Stimulated activated CD4-positive, alpha-beta T cell treated with anti-CD3 and anti-CD28 coated beads, TNF-alpha, amount 100 ng/mL, for 48 hours (primary cell): ENCODE measurements at regions not wholly inside any gene's neighbourhood (a gene's known extent, or its start where the extent isn't known, plus 50 kb on each side); places are given as distances from the start of the nearest gene placed in this dataset.

ENCODE experiments used
- DNase-seq, 3 donors: peaks; one replicate each; pipeline ENCODE4 v3.0.0-alpha.2; 2020; ENCODE audit warnings: low read depth in 3 of 3

DNA sequence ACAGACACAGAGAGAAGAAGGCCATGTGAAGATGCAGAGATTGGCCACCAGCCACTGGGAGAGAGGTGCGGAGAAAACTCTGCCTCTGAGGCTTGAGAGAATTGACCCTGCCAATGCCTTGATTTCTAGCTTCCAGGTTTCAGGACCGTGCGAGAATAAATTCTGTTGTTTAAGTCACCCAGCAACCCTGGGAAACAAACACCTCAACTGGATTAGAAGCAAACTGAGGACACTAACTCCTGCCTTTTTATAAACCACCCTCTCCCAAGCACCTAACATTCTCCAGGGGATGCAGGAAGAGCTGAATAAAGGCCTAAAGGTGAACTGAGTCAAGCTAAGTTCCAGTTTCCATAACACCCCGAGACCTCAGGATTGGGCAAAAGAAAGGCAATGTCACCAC, 136.1 kb downstream of the ANKRD60 start:
- no peak for DNase-seq

DNA sequence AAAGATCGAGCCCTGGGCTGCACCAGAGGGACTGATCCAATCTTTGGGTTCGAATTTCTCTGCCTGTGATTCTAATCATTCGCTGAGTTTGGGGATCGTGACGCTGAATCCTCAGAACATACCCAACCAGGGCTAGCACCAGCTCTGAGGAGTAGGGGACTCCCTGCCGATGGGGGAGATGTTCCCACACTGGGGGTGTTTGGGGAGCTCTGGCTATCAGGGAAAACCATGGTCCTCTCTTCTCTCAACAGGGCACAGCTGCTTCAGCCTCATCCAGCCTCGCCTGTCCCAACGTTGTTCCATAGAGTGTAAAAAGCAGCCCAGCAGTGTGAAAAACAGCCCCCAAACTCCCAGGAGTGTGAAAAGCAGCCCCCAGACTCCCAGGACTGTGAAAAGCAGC, 136.6 kb downstream of the ANKRD60 start:
- DNase-seq: no peak

DNA sequence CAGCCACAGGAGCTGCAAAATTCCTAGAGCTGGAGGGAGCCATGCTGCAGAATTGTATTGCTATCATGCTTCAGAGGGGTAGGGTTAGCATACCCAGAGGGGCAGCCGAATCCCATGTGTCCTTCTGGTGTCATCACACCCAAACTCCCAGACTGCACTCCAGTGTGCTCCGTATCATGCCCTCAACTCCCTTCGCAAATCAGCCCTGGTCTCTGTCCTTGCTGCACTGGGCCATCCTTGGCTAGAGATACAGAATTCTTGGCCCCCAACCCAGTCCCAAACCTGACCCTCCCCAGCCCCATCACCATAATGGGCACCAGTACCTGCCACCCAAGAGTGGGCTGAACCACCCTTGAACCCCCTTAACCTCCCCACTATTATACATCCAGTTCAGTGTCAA, 138.3 kb downstream of the ANKRD60 start:
- DNase-seq: no peak

DNA sequence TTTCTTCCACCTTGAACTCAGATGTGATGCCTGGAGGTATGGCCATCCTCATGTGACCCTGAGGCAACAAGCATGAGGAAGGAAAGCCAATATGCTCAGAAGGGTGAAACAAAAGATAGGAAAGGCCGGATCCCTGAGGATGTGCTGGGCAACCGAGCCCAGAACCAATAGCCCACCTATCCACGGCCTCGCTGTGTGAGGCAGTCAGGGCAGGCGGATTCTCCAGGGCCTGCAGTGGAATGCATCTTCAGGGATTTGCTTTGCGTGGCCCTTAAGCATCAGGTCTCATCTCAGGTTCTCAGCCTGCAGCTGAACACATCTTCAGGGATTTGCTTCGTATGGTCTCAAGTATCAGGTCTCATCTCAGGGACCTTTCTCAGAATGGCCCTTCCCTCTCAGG, 139.8 kb downstream of the ANKRD60 start:
- DNase-seq: no peak

DNA sequence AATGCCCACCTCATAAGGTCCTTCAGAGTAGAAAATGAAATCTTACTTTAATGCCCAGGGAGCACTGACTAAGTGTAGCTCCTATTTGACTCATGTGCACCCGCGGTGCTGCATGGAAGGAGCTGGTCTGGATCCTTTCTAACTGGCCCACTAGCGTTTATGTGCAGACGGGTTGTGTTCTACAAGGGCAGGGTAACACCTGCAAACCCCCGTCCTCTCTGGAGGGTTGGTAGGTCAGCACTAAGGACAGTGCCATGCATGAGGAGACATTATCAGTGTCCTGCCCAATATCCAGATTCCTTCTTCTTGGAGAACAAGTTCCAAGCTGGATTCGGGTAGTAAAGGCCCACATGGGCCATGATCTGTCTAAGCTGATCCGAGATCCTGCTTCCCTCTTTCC, 140.3 kb downstream of the ANKRD60 start:
- no peak for DNase-seq

DNA sequence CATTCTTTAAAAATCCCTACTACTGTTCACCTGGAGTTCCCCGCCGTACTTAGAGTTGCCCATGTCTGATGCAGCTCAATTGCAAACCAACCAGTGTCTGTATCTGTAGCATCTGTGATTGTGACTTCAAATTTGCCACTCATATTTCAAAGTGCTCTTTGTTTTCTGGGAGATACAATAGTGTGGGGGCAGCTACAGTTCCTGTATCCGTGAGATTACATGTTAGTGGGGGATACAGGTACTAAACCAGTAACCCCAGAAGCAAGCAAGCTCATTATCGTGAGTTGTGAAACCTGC, 140.9 kb downstream of the ANKRD60 start:
- no peak for DNase-seq

DNA sequence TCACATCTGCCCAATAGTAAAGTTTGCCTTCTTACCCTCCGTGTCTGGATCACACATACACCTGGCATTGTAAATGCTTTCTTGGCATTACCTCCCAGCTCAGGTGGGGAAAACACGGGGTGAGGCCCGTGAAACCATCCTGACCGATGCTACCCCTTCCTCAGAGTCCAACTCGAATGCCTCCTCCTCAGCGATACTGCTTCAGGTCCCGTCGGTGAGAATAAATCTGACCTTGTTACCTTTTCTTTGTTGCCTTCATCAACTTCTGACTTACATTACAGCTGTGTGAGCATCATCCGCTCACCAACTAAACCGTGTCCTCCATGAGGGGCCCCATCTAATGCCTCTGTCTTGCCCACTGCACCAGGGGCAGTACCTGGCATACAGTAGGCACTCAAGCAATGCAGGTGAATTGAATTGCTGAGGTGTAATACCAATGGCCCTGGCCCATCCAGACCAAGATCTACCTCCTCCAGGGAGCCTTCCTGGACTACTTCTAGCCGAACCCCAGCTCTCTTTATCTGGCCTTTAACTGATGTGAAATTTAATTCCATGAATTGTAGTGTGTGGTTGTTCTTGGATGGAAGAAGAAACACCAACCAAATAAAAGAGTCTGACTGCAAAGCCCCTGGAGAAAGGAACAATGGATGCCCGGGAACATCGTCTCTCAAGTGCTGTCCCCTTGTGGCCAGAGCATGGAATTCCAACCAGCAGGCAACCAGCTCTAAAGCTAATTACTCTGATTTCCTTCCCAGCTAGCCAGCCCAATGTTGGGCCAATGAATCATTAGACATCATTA, 141.5 kb downstream of the ANKRD60 start:
- no peak for DNase-seq

DNA sequence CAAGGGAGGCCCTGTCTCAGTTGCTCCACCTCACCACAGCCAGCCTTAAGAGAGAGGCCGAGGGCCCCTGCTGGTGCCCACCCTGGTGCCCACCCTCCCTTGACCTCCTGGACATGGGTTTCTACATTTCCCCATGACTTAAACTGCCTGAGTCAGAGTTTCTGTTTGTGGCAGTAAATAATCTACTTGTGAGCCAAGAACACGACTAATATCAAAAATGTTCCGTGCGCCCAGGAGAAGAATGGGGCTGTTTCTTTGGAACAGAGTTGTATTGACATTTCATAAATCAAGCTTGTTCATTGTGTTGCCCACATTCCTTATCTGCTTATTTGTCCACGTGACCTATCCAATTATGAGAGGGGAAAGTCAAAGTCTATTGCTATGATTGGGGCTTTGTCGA, 143.5 kb downstream of the ANKRD60 start:
- DNase-seq: no peak

DNA sequence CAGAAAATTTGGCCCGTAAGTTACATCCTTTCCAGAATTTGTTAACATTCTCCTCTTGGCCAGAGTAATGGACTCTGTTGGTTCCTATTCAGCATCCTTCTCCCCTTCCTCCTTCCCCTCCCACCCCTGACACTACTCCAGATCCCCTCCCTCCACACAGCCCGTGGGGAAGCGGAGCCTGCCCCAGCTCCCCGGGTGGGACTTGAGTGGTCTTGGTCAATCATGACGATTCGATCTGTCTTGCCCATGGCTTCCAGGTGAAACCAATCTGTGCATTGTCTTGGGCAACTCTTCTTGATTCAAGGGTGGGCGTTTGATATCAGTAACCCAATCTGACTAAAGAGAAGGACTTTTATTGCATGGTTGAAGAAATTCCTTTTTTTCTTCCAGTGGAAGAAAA, 143.9 kb downstream of the ANKRD60 start:
- DNase-seq: no peak

DNA sequence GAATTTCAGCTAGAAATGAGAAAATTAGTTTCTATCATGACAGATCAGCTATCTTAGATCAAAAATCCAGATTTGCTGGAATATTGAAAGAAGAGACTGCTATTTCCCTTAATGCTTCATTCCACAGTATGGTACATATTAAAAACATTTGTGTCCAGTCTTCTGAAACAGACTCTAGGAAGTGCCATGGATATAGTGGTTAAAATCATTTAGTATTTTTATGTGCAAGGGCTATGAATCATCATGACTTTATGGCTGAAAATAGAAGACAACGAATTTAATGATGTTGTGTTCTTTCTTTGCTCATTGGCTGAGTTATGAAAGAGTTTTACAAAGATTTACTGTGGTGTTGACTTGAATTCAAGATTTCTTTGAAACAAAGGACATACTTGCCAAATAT, 146.6 kb downstream of the ANKRD60 start:
- no peak for DNase-seq

DNA sequence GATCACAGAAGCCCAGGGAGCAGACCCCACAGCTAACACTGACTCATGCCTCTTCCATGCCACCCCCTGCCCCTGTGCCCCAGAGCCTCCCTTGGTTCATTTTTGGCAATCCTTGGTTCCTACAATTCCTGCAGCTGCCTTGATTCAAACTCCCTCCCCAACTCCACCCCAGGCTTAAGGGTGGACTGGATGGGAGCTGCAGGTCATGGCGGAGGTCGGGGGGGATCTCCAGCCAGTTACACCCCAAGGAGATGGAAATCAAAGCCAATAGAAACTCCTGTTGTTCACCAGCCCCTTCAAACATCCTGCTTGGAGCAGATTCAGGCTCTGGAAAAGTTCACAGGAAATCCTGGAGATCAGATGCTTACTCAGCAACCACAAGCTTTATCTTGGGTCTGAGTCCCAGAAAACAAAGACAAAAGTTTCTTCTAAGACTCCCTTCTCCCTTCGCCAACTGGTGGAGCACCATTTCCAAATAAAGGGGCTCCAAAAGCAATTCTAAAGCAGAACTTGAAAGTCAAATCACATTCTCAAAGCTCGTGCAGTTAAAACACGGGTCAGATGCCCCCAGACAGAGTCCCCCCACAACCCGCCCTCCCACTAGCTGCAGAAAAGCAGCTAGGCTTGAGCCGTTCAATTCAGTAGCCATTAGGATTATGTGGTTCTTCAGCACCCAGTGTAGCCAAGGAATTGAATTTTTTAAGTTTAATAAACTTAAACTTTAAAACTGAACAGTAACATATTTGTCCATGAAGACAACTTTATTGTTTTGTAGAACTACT, 149.5 kb downstream of the ANKRD60 start:
- no peak for DNase-seq

DNA sequence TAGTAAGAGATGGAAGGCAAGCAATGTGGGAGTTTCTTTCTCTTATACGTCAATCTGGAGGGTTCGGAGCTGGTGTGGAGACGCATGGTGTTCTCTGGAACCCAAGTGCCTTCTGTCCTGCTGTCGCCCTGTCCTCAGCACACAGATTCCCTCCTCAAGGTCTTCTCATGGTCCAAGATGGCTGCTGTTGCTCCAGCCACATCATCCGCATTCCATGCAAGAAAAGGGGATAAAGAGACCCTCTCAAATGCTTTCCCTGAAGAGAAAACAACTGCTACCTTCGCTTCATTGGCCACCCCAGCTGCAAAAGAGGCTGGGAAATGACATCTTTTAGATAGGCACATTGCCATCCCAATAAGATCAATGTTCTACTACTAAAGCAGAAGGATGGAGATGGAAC, 151.2 kb downstream of the ANKRD60 start:
- DNase-seq: no peak

DNA sequence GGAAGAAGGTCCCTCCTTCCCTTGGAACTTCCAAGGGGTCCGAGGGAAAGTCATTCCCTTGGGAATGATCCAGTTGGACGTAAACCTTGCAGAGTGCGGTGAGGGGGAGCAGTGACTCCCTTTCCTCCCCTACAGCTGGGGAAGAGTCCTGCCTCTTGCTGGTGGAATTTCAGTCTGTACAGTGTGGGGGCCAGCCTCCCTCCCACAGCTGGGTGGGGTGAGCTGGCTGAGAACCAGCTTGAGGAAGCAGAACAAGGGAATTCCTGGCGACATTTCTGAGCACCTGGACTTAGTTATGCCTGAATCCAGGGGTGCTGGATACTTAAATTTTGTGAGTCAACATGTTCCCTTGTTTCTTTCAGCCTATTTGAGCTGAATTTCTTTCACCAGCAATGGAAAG, 152.0 kb downstream of the ANKRD60 start:
- DNase-seq: no peak

DNA sequence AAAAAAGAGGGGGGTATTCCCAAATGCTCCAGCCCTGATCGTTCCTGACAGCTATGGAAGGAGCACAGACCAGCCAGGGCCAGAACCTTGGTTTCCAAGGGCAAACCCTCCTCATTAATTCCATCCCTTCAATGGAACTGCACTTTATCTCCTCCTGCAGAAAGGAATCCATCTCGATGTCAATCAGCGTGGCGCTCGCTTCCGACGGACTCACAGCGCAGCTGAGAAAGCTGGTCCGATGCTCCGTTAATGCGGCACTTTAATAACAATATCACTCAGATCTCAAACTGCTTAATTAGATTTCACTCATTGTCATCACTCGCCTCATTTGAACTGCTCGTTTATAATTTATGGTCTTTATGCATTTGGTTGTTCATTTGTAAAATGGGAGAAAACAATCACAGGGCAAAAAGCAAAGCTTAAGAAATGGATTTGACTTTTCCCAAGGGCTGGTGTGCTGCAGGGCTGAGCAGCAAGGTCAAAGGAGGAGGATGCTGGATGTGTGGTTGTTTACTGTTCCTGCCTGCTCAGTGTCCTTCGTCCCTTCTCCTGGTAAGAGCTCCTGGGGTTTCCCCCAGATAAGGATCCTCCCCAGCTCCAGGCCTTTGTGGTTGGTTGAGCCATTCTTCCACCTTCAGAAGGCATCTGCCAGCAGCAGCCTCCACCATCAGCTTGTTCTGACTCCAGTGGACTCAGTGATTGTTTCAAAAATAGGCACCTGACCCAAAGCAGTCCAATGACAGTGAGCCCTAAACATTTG, 152.7 kb downstream of the ANKRD60 start:
- no peak for DNase-seq

DNA sequence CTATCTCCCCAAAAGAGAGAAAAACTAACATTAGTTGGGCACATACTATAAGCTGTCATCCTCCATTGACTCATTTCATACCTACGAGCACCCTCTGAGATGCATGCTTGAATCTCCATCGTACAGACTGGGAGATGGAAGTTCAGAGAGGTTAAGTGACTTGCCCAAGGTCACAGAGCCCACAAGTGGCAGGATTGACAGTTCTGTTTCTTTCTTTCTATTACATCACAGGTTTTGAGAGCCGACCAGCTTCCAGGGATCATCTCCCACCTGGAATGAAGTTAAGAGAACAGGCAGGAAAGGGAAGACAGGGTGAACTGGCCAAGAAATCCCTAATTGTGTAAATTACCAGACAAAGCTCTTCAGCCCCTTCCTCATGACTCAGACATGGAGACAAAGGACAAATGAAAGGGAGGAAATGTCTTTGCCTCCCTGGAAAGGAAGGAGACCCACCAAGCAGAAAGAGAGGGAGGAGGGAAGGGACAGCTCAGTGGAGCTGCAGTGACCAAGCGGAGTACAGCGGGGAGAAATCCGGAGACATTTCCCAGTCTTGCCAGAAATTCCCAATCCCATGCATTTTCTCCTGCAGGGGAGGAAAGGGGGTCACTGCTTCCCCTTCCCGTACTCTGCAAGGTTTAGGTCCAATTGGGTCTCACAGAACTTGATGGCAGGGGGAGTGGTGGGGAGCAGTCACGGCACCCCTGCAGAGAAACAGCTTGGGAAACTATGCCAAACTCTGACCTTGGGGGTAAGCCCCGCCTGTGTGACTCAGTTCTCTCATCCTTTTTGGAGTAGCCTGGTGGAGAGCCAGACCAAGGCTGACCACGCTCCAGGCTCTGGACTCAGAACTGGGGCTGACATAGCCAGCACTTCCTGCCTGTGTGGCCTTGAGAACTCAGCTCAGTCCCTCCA, 154.3 kb downstream of the ANKRD60 start:
- DNase-seq: no peak

DNA sequence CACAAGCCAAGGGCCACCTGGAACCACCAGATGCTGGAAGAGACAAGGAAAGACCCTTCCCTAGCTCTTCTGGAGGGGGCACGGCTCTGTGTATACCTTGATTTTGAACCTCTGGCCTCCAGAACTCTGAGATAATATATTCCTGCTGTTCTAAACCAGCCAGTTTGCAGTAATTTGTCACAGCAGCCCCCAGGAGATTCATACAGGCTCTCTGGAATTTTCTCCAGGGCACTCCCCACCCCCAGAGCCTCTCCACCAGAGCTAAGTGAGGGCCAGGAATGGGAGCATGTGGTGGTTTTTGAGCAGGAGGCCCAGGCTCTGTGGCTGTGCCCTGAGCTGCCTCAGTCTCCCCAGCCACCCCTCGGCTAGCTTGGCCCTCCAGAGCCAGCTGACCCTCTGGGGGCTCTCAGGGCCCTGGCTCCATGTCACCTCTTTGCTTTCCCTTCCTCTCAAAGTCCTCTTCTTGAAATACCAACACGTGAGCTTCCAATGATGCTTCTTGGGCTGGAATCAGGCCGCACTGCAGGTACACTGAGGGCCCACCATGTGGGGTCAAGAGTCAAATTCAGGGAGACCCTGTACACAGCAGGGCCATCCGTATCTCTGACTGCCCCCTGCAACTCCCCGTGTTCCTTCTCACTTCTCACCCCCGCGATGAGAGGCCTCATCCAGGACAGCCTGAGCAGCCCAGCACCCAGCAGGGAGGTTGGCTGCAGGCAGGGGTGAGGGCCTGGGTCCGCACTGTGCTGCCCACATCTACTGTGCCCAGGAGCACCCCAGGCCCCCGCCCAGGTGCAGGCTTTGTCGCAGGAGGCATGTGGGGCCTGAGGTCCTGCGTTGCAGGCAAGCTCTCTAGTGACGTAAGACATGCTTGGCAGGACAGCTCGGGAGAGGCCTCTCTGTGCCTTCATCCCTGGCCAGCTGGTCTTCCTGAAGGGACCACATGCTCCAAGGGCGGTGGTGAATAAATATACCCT, 155.5 kb downstream of the ANKRD60 start:
- DNase-seq: no peak

DNA sequence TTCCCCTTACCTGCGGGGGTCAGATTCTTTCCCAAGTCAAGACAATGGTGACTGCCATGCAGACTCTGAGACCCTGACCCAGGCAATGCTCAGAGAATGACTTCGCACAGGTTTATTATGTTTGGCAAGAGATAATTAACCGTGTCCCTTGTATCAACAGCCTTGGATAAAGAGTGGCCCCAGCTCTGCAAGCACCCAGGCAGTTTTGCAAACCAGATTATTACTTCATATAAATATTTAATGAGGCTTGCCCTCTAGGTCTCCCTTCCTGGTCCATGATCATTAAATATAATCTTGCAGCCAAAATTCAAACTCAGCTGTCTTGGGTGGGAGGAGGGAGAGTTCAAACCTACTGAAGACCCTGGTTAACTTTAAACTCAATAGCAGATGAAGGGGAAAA, 156.5 kb downstream of the ANKRD60 start:
- no peak for DNase-seq

DNA sequence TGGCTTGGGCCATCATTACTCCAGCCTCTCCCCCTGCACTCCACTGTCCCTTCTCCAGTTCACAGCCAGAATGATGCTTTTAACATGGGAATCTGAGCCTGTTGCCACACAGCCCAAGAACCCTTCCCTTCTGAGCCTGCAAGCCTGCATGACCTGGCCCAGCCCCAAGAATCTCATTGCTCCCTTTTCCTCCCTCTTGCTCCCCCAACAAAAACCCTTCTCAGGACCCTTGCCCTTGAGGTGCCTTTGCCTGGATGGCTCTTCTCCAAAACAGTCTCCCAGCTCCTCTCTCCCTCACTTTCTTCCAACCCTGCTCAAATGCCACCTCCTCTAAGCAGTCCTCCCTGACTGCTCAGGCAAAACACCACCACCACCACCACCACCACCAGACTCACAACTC, 157.2 kb downstream of the ANKRD60 start:
- DNase-seq: no peak

DNA sequence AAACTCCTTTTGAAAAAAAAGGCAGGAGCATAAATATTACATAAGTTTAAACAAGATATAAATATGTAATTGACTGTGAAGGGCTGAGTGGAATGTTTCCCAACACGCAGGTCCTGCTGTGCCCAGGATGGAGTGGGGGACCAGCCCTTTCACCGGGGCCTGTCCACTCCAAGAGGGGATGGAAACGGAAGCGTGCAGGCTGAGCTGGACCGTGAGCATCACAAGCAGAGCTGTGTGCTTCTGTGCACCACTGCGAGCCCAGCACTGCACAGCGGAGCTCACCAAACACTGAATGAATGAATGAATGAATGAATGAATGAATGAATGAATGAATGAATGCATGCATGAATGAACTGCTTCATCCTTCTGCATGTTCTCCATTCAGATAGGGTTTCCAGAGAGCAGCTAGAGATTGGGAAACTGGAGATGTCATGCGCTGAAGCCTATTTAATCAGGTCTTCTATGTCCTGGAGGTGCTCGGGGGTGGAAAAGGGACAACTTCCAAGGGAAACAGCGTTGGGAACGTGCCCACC, 157.7 kb downstream of the ANKRD60 start:
- DNase-seq: no peak
